Type B pancreatic cell (in vitro differentiated cells): ENCODE measurements at regions not wholly inside any gene's neighbourhood (a gene's known extent, or its start where the extent isn't known, plus 50 kb on each side); places are given as distances from the start of the nearest gene placed in this dataset.

Experiments used
- DNase-seq: peaks from one replicate; pipeline ENCODE4 v3.0.0; 2021; ENCODE audit warnings: mixed read lengths; ENCODE audit not compliant: unreplicated experiment; ENCODE audit errors: extremely low spot score
- H3K27ac Mint-ChIP-seq: 2 replicates; pipeline ENCODE4 v1.8.0; 2021; ENCODE audit warnings: mild to moderate bottlenecking, mixed read lengths
- H3K27me3 Mint-ChIP-seq: 2 replicates; pipeline ENCODE4 v1.8.0; 2021; ENCODE audit warnings: mixed read lengths
- H3K36me3 Mint-ChIP-seq: 2 replicates; pipeline ENCODE4 v1.8.0; 2021; ENCODE audit warnings: mixed read lengths
- H3K4me1 Mint-ChIP-seq: one replicate; pipeline ENCODE4 v1.8.0; 2021; ENCODE audit warnings: mixed read lengths; ENCODE audit not compliant: unreplicated experiment
- H3K4me3 Mint-ChIP-seq: 2 replicates; pipeline ENCODE4 v1.8.0; 2021; ENCODE audit warnings: mild to moderate bottlenecking, mixed read lengths
- H3K9me3 Mint-ChIP-seq: 2 replicates; pipeline ENCODE4 v1.8.0; 2021; ENCODE audit warnings: mixed read lengths
- TF ChIP-seq, protein P1 (sequence below): fragments of 200-600 bp; sonication (generic); conservative IDR thresholded peaks from 2 replicates; pipeline ENCODE4 v1.5.0; 2021; ENCODE audit warnings: antibody characterized with exemption, mild to moderate bottlenecking

DNA sequence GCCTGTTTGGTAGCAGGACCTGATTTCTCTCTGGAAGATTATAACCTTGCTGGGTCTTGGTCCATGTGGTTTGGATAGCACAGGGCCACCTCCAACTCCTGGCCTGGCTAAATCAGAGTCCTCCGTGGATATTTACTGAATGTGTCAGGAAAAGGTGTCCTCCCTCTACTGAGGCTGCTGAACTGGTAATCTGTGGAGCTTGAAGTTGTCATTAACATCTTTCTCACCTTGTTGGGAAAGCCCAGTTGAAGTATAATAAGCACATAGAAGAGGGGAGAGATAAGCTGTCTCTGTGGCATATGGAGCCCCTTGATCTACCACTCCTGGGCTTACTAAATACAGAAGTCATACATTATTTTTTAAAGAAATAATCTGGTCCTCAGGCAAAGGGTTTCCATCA is 294.3 kb upstream of the B3GALT2 start:
- H3K4me3 Mint-ChIP-seq, result no peak overlapping the region
- H3K4me1 Mint-ChIP-seq, result no peaks in the 10 kb centered on the region
- no peaks in the 10 kb centered on the region for H3K36me3 Mint-ChIP-seq
- H3K9me3 Mint-ChIP-seq, result no peaks in the 10 kb centered on the region
- H3K27me3 Mint-ChIP-seq, result no peaks in the 10 kb centered on the region
- TF ChIP-seq, protein P1, sequence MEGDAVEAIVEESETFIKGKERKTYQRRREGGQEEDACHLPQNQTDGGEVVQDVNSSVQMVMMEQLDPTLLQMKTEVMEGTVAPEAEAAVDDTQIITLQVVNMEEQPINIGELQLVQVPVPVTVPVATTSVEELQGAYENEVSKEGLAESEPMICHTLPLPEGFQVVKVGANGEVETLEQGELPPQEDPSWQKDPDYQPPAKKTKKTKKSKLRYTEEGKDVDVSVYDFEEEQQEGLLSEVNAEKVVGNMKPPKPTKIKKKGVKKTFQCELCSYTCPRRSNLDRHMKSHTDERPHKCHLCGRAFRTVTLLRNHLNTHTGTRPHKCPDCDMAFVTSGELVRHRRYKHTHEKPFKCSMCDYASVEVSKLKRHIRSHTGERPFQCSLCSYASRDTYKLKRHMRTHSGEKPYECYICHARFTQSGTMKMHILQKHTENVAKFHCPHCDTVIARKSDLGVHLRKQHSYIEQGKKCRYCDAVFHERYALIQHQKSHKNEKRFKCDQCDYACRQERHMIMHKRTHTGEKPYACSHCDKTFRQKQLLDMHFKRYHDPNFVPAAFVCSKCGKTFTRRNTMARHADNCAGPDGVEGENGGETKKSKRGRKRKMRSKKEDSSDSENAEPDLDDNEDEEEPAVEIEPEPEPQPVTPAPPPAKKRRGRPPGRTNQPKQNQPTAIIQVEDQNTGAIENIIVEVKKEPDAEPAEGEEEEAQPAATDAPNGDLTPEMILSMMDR, result no peak
- no peak overlapping the region for H3K27ac Mint-ChIP-seq
- DNase-seq, result no peak

DNA sequence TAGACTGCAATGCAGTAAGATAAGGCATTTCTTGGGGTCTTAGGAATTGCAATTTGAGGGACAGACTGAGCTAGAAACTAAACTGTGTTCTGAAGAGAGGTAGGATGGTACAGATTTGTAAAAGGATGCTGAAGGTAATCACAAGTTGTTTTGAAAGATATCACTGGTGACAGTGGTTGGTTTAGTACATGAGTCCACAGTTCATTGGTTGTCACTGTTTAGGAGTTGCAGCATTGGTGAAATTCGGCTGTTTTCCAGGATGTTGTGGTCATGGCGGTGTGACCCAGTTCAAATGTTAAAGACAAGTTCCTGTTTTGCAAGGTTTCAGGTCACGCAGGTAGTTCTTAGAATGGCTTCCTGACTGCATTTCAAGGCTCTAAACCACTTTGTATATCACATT is 292.8 kb upstream of the B3GALT2 start:
- Mint-ChIP-seq H3K27ac (no peak overlapping the region), H3K9me3 (no peaks in the 10 kb centered on the region), H3K36me3 (no peaks in the 10 kb centered on the region), H3K4me1 (no peaks in the 10 kb centered on the region), H3K4me3 (no peak overlapping the region), H3K27me3 (no peaks in the 10 kb centered on the region)
- TF ChIP-seq, protein P1, result no peak
- no peak for DNase-seq

DNA sequence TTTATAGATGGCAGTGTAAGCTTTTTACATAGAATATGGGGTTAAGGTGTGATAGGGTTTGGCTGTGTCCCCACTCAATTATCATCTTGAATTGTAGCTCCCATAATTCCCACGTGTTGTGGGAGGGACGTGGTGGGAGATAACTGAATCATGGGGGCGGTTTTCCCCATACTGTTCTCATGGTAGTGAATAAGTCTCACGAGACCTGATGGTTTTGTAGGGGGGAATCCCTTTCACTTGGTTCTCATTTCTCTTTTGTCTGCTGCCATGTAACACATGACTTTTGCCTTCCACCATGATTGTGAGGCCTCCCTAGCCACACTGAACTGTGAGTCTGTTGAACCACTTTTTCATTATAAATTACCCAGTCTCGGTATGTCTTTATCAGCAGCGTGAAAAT is 290.3 kb upstream of the B3GALT2 start:
- Mint-ChIP-seq H3K27ac (no peak overlapping the region), H3K36me3 (no peaks in the 10 kb centered on the region), H3K4me1 (no peaks in the 10 kb centered on the region), H3K27me3 (no peaks in the 10 kb centered on the region), H3K9me3 (peaks cover 7% of the 10 kb centered on the region), H3K4me3 (no peak overlapping the region)
- no peak for DNase-seq
- TF ChIP-seq, protein P1, result no peak

DNA sequence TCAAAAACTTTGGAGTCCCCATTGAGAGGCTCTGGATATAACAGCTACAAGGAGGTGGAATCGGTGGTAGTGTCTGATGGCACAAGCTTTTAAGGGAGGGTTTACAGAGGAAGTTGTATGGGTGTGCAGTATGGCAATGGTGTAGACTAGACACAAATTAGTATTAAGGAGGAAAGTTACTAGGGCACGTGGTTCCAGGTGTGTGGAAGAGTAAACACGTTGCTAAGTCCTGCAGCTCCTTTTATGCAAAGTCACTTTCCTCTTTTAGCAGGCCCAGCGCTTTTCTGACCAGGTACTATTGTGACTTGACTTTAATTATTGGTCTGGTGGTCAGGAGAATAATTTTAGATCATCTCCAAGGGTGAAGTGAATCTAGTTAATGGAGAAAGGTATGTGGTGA is 287.5 kb upstream of the B3GALT2 start:
- H3K27me3 Mint-ChIP-seq, result no peaks in the 10 kb centered on the region
- no peaks in the 10 kb centered on the region for H3K36me3 Mint-ChIP-seq
- no peaks in the 10 kb centered on the region for H3K4me1 Mint-ChIP-seq
- TF ChIP-seq, protein P1, result no peak
- peaks cover 7% of the 10 kb centered on the region for H3K9me3 Mint-ChIP-seq
- DNase-seq, result no peak
- H3K27ac Mint-ChIP-seq, result no peak overlapping the region
- H3K4me3 Mint-ChIP-seq, result no peak overlapping the region

DNA sequence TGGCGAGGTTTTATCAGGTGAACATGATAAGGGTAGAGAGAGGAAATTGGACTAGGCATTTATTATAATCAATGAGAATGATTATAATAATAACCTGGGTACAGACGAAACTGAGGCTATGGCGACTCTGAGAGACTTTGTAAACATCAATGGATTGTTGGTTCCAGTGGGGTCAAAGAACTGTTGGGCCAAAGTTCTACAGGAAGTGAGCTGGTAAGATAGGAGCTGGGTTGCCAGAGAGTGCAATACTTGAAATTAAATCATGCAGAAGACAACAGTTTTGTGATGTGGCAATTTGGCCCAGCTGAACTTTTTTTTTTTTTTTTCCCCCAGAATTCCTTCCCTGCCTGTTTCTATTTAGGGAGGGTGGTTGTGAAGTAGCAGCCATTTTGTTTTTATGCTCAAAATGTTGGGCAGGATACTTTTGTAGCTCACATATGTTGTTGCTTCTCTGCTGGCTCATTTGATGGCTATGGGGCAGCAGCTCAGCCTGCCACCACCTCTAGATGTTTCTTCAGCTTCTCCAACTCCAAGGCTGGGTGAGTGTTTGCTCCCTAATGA is 286.5 kb upstream of the B3GALT2 start:
- H3K4me1 Mint-ChIP-seq, result no peaks in the 10 kb centered on the region
- DNase-seq, result no peak
- no peak overlapping the region for H3K27ac Mint-ChIP-seq
- no peak overlapping the region for H3K4me3 Mint-ChIP-seq
- peaks cover 7% of the 10 kb centered on the region for H3K9me3 Mint-ChIP-seq
- H3K27me3 Mint-ChIP-seq, result no peaks in the 10 kb centered on the region
- no peaks in the 10 kb centered on the region for H3K36me3 Mint-ChIP-seq
- TF ChIP-seq, protein P1, result no peak

DNA sequence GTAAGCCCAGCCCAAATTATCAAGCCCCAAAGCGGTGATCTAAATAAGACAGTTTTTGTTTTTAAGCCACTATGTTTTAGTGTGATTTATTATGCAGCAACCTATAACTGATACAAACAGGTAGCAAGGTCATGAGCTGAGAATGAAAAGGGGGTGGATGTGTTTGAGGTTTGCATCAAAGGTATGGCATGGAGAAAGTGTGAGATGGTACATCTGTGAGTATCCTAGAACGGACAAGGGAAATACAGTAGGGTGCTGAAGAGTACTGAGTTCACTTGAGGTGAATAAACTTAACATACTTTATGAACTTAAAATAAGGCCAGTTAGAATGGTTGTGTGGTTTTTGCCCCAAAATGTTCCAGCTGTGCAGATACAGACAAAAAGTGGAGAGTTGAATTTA is 286.0 kb upstream of the B3GALT2 start:
- H3K36me3 Mint-ChIP-seq, result no peaks in the 10 kb centered on the region
- H3K4me3 Mint-ChIP-seq, result no peak overlapping the region
- no peak for DNase-seq
- peaks cover 7% of the 10 kb centered on the region for H3K9me3 Mint-ChIP-seq
- TF ChIP-seq, protein P1, result no peak
- no peak overlapping the region for H3K27ac Mint-ChIP-seq
- no peaks in the 10 kb centered on the region for H3K4me1 Mint-ChIP-seq
- H3K27me3 Mint-ChIP-seq, result no peaks in the 10 kb centered on the region
